Left renal cortex interstitium (tissue), 4 donors: ENCODE measurements at regions not wholly inside any gene's neighbourhood (a gene's known extent, or its start where the extent isn't known, plus 50 kb on each side); places are given as distances from the start of the nearest gene placed in this dataset.
"Not testable (repeated sequence)": the region's sequence is repeated elsewhere in the genome, so short reads cannot be mapped to it uniquely, and the experiment has no call there.

Experiments
- DNase-seq, 4 donors: peaks; one replicate each; pipeline ENCODE4 v3.0.0-alpha.2; 2013; ENCODE audit warnings: low read depth in 4 of 4, low spot score in 2 of 4, missing footprints in 1 of 4

- DNase-seq: no peak
These were observed 575.4 kb upstream of the GOLIM4 start for GRCh38 chr3:168671091-168671490.

GRCh38 chr3:168660879-168661657 is 565.3 kb upstream of the GOLIM4 start:
- DNase-seq: not testable (repeated sequence)

DNA sequence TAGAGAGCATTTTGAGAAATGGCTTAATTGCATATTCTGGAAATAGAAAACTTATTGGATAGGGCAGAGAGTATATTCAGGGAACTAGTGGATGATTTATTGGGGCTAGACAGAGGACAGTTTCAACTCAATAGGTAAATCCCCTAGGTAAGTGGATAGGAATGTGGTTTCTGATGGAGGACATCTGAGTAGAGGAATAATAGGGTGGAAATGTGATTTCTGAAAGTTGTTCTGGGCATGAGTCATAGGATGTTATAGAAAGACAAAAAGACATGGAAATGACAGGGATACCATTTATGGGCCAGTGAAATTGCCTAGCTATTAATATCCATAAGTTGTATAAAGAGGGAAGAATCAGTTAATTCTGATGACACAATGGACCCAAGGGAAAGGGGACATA is 563.3 kb upstream of the GOLIM4 start:
- DNase-seq: no peak

DNA sequence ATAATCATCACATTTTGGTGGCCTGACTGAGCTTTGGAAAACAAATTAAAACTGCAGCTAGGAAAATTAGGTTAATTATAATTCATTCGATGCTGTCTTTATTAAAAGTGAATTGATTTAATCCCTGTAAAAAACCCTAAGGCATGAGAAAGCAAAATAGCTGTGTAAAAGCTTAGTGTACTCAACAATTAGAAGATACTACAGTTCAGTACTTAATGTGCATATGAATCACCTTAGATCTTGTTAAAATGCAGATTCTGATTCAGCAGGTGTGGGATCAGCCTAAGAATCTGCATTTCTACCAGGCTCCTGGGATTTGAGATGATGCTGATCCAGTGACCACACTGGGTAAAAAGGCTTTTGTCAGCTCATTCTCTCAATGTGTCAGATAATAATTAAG is 559.9 kb upstream of the GOLIM4 start:
- no peak for DNase-seq

GRCh38 chr3:168654700-168655099 is 559.0 kb upstream of the GOLIM4 start:
- DNase-seq: no peak

GRCh38 chr3:168653255-168653654 is 557.5 kb upstream of the GOLIM4 start:
- DNase-seq: no peak

GRCh38 chr3:168648321-168648720 is 552.6 kb upstream of the GOLIM4 start:
- no peak for DNase-seq

- no peak for DNase-seq
These were observed 551.9 kb upstream of the GOLIM4 start for GRCh38 chr3:168647582-168647981.

- no peak for DNase-seq
These were observed 549.5 kb upstream of the GOLIM4 start for GRCh38 chr3:168645180-168645579.

DNA sequence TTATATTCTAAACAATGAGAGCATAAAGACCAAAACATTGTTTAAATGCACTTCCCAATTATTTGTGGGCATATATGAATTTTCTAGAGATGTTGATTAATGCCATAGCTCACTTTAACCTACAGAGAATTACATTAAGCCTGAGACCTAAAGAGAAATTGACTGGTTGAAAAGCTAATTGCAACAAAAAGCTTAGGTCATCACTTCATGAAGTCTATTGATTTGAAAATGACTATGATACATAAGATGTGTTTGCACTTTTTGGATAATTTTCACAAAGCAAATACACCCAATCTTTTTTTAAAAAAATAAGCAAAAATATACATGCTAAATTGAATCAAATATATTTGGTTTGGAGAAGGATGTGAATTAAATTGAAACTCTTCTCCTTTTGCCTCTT is 532.8 kb upstream of the GOLIM4 start:
- no peak for DNase-seq

DNA sequence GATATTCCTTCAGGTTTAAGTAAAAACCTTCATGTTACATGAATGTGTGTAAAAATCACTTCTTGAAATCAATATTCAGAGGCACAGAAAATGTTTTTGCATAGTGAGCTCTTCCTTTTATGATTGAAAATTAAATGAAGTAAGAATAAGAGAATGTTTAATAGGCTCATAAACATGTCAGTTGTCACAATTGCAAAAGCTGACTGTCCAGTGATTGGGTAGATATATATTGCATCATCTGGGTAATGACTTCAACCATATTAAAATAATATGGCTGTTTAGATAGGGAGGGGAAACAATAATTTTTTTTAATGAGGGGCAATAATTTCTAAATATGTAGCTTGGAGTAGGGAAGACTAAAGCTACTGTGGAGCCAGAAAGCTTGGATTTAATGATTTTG is 529.8 kb upstream of the GOLIM4 start:
- DNase-seq: no peak

- no peak for DNase-seq
These were observed 529.2 kb upstream of the GOLIM4 start for GRCh38 chr3:168624892-168625448.

GRCh38 chr3:168624195-168624594 is 528.5 kb upstream of the GOLIM4 start:
- DNase-seq: no peak

- DNase-seq: no peak
These were observed 527.1 kb upstream of the GOLIM4 start for GRCh38 chr3:168622795-168623194.

- DNase-seq: peak in 2 of 4 donors; percentile 6 to 23
These were observed 525.1 kb upstream of the GOLIM4 start for GRCh38 chr3:168620854-168621253.

- no peak for DNase-seq
These were observed 523.2 kb upstream of the GOLIM4 start for GRCh38 chr3:168618827-168619470.

- DNase-seq: no peak
These were observed 521.9 kb upstream of the GOLIM4 start for GRCh38 chr3:168617658-168618057.

- DNase-seq: no peak
These were observed 521.2 kb upstream of the GOLIM4 start for GRCh38 chr3:168616915-168617314.

DNA sequence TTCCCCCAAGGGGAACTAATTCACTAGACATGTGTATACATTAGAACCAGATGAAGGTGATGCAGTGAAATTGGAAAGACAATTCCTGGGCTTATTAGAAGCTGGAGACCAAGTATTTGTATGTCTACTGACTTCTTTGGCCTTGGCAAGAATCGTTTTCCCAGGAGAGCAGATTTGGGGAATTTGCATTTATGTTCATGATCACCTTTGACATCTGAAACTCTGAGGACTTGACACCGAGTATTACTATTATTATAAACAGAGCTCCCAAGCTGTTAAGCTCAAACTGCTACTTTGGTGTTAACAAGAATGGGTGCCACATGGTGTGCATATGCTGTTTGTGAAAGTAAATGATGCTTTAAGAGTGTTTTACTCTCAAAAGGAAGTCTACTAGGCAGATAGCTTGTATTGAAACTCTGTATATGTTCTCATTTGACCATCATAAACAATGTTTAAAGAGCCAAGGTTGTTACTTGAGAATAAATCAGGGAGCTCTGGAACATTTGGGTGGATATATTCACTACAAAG is 519.8 kb upstream of the GOLIM4 start:
- no peak for DNase-seq

DNA sequence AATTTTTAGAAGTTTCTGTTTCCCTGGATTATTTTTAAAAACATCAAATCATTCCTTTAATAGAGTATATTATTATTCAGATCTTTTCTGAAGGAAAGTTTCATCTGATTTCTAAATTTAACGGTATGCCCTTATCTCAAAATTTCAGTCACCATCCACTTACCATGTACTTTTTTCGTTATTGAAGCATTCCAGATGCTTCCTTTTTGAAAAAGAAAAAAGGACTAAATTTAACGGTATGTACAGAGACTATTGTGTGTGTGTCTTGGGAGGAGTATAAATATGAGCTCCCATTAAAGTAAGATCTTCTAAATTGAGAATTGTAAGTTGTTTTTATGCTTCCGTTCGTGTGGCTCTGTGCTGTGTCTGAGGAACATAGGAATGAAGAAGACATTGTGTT is 517.4 kb upstream of the GOLIM4 start:
- DNase-seq: no peak

DNA sequence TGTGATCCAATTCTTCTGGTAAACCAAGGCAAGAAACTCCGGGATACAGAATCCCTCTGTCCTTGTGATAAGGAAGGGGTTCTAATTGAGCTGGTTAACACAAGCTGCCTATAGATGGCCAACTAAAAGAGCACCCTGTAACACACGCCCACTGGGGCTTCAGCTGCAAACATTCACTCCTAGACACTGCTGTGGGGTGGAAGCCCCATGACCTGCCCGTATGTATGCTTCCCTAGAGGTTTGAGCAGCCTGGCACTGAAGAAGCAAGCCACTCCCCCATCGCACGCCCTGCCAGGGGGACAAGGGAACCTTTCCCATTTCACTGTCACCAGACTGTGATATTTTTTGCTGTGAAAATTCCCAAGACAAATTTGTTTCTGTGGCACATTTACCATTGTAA is 516.9 kb upstream of the GOLIM4 start:
- no peak for DNase-seq

DNA sequence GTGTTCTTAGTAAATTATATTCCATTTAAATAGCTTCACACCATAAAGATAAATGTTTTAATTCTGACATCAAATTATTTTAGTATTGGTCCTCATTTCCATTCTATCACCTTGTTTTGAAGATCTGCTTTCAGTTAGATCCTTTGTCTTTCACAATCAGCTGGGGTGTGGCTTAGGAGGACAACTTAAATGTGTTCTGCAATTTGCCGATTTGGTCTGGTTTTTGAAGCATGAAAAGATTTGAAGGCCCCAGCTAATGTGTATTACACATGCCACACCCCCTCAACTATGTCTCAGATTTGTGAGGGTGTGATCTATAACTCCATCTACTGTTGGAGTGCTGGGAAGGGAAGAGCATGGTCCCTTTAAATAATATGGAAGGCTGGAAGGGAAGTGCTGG is 516.1 kb upstream of the GOLIM4 start:
- no peak for DNase-seq
